ENCODE measurements at regions not wholly inside any gene's neighbourhood (a gene's known extent, or its start where the extent isn't known, plus 50 kb on each side); places are given as distances from the start of the nearest gene placed in this dataset.

DNA sequence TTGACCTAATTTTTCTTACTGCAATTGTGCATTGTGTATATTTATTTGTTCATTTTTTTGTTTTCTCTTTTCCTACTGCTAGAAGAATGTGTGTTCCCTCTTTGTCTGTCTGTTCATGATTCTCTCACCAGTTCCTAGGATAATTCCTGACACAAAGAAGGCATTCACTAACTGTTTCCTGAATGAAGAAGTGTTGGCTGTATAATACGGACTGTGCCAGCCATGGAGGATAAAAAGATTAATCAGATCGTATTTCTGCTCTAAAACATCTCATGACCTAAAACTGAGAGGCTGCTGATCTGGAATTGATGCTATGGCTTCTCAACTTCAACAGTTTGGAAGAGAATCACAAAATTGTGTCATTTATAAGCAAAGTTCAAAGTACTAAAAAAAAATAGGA, 563.1 kb upstream of the FRG1 start:
- H3K27me3 ChIP-seq (ENCODE audit: low read depth) = no peaks in the 10 kb centered on the region
- no peak overlapping the region for H3K4me3 ChIP-seq
- in situ Hi-C loops (cut with MboI; ENCODE audit: low sequenced_read_pairs) = no loop called here
- no peaks in the 10 kb centered on the region for H3K4me1 ChIP-seq
- H3K36me3 ChIP-seq (replicated peaks) = no peaks in the 10 kb centered on the region
- no peak for DNase-seq (ENCODE audit: low spot score in 2 of 2)
- no peaks in the 10 kb centered on the region for H3K9me3 ChIP-seq

DNA sequence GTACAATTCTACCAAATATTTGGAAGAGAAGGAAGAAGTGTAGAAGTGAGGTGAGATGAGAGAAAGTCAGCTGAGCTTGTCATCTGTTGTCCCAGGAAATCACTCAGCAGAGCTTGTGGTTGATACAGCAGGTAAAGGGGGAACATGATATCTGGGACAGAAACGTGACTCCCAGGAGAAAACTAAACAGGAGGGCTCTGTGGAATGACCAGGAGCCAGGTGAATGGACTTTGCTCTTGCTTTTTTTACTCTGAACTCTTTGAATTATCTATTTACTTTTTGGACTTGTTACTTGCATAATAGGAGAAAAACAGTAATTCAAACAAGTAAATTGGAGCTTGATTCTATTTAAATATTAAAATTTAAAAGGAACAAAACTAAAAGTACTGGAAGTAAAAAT, 555.6 kb upstream of the FRG1 start:
- Histone ChIP-seq H3K4me1 (no peaks in the 10 kb centered on the region), H3K36me3 (replicated peaks) (no peaks in the 10 kb centered on the region), H3K4me3 (no peak overlapping the region), H3K27me3 (ENCODE audit: low read depth) (no peaks in the 10 kb centered on the region), H3K9me3 (no peaks in the 10 kb centered on the region)
- no peak for DNase-seq (ENCODE audit: low spot score in 2 of 2)
- in situ Hi-C loops (cut with MboI; ENCODE audit: low sequenced_read_pairs) = no loop called here

DNA sequence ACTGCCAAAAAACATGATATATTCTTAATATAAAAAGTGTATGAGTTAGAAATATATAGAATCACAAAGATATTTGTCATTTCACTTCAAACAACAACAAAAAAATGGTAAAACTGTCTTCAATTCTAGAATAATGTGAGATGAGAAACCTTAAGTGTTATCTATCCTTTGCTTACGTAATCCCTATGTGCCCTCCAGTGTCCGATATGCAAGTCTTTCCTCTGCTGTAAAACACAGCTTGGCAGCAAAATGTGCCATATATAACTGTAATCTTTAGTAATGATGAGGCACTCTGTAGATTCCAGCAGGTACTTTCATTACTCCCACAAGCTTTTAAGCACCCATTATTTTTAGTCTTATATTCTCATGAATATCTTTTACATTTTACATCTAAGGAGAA, 555.1 kb upstream of the FRG1 start:
- Histone ChIP-seq H3K9me3 (no peaks in the 10 kb centered on the region), H3K4me1 (no peaks in the 10 kb centered on the region), H3K36me3 (replicated peaks) (no peaks in the 10 kb centered on the region), H3K27me3 (ENCODE audit: low read depth) (no peaks in the 10 kb centered on the region), H3K4me3 (no peak overlapping the region)
- in situ Hi-C loops (cut with MboI; ENCODE audit: low sequenced_read_pairs) = no loop called here
- no peak for DNase-seq (ENCODE audit: low spot score in 2 of 2)

DNA sequence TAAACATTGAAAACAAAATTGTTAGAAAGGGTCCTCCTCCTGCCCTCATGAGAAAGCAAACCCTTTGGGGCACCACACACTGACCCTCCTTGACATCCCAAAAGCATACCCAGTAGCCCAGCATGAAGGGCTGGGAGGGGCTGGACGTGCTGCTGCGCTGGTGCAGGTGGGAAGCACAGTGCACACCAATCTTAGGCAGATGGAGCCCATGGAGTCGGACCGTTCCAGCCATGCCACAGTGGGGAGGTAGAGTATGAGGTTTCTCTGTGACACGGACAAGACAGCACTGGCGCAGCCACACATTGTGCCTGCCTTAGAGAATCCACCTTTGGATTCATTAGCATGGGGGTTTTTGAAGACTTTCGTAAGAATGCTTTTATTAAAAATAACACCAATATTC, 544.2 kb upstream of the FRG1 start:
- no peaks in the 10 kb centered on the region for H3K36me3 ChIP-seq (replicated peaks)
- no peak for DNase-seq (ENCODE audit: low spot score in 2 of 2)
- no peaks in the 10 kb centered on the region for H3K9me3 ChIP-seq
- no peak overlapping the region for H3K4me3 ChIP-seq
- H3K4me1 ChIP-seq = no peaks in the 10 kb centered on the region
- in situ Hi-C loops (cut with MboI; ENCODE audit: low sequenced_read_pairs) = no loop called here
- H3K27me3 ChIP-seq (ENCODE audit: low read depth) = no peaks in the 10 kb centered on the region

DNA sequence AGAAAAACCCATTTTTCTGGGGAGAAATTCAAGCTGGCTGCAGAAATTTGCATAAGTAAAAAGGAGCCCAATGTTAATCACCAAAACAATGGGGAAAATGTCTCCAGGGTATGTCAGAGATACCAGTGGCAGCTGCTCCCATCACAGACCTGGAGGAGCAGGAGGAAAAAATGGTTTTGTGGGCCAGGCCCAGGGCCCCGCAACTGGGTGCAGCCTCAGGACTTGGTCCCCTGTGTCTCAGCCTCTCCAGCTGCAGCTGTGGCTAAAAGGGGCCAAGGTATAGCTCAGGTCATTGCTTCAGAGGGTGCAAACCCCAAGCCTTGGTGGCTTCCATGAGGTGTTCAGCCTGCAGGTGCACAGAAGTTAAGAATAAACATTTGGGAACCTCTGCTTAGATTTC, 536.4 kb upstream of the FRG1 start:
- Histone ChIP-seq H3K4me1 (no peaks in the 10 kb centered on the region), H3K4me3 (no peak overlapping the region), H3K36me3 (replicated peaks) (no peaks in the 10 kb centered on the region), H3K27me3 (ENCODE audit: low read depth) (no peaks in the 10 kb centered on the region), H3K9me3 (no peaks in the 10 kb centered on the region)
- in situ Hi-C loops (cut with MboI; ENCODE audit: low sequenced_read_pairs) = no loop called here
- DNase-seq (ENCODE audit: low spot score in 2 of 2) = no peak

- DNase-seq (ENCODE audit: low spot score in 2 of 2) = no peak
- Histone ChIP-seq H3K9me3 (no peaks in the 10 kb centered on the region), H3K27me3 (ENCODE audit: low read depth) (no peaks in the 10 kb centered on the region), H3K36me3 (replicated peaks) (no peaks in the 10 kb centered on the region), H3K4me3 (no peak overlapping the region), H3K4me1 (no peaks in the 10 kb centered on the region)
- in situ Hi-C loops (cut with MboI; ENCODE audit: low sequenced_read_pairs) = no loop called here
Observed at GRCh38 chr4:189409158-189409557, 531.5 kb upstream of the FRG1 start.

DNA sequence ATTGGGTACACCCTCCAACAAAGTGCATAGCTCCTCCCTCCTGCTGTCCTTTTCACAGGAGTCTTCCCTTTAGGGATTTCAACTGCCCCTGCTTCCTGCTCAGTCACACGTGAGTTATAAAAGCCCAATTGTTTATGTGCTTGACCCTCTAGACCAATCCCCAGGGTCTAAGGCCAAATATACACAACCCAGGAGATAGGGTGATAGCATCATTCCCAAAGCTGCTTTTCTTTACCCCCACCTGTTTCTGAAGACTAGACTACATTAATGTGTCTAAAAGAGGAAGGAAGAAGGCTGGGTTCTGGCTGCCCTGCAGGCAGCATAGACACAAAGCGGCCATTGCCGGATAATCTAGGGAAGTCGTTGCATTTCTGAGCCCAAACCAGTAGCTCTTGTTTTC, 526.7 kb upstream of the FRG1 start:
- Histone ChIP-seq H3K9me3 (peaks cover 3% of the 10 kb centered on the region; the same call in 1 of the 2 replicates), H3K27me3 (ENCODE audit: low read depth) (no peaks in the 10 kb centered on the region), H3K4me3 (no peak overlapping the region), H3K36me3 (replicated peaks) (no peaks in the 10 kb centered on the region), H3K4me1 (no peaks in the 10 kb centered on the region)
- DNase-seq (ENCODE audit: low spot score in 2 of 2) = no peak
- in situ Hi-C loops (cut with MboI; ENCODE audit: low sequenced_read_pairs) = no loop called here

DNA sequence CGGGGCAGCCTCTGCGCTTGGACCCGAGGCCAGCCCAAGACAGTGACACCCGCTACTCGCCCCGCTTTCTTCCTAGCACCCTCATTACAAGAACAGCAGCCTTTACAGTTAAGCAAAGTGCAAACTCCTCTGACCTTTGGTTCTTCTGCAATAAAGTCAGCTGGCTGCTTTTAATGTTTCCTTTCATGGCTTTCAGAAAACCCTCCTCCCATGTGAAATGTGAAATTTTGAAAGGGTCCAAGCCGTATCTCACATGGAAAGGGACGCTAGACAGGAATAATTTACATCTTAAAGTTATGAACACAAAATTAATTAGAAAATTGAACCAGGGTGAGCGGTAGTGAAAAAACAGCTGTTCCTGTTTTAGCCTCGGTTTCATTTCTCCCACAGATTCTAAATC, 520.1 kb upstream of the FRG1 start:
- DNase-seq (ENCODE audit: low spot score in 2 of 2) = no peak
- H3K9me3 ChIP-seq = peaks cover 3% of the 10 kb centered on the region
- no peaks in the 10 kb centered on the region for H3K27me3 ChIP-seq (ENCODE audit: low read depth)
- H3K36me3 ChIP-seq (replicated peaks) = no peaks in the 10 kb centered on the region
- in situ Hi-C loops (cut with MboI; ENCODE audit: low sequenced_read_pairs) = no loop called here
- H3K4me3 ChIP-seq = no peak overlapping the region
- no peaks in the 10 kb centered on the region for H3K4me1 ChIP-seq

GRCh38 chr4:189436207-189436606, 504.5 kb upstream of the FRG1 start:
- Histone ChIP-seq H3K36me3 (replicated peaks) (no peaks in the 10 kb centered on the region), H3K27me3 (ENCODE audit: low read depth) (no peaks in the 10 kb centered on the region), H3K9me3 (no peaks in the 10 kb centered on the region), H3K4me1 (no peaks in the 10 kb centered on the region), H3K4me3 (no peak overlapping the region)
- no peak for DNase-seq (ENCODE audit: low spot score in 2 of 2)
- in situ Hi-C loops (cut with MboI; ENCODE audit: low sequenced_read_pairs) = no loop called here

DNA sequence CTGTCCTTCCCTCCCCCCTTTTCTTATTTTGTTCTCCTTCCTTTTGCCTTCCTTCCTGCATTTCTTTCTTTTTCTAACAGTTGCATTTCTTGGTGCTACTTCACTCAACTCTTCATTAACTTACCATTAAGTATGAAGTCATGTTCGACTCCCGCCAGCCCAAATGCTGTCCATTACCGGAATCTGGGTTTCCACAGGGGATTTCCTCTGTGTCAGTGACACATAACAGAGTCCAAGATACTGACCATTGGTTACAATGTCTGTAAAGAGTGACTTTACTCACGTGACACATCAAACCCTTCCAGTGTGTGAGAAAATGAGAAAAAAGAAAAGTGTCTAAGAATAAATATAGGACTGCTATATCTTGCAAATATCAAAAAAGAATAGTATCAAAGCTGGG, 500.0 kb upstream of the FRG1 start:
- H3K27me3 ChIP-seq (ENCODE audit: low read depth) = no peaks in the 10 kb centered on the region
- no peaks in the 10 kb centered on the region for H3K9me3 ChIP-seq
- H3K4me3 ChIP-seq = no peak overlapping the region
- no peaks in the 10 kb centered on the region for H3K36me3 ChIP-seq (replicated peaks)
- no peak for DNase-seq (ENCODE audit: low spot score in 2 of 2)
- in situ Hi-C loops (cut with MboI; ENCODE audit: low sequenced_read_pairs) = no loop called here
- H3K4me1 ChIP-seq = no peaks in the 10 kb centered on the region

DNA sequence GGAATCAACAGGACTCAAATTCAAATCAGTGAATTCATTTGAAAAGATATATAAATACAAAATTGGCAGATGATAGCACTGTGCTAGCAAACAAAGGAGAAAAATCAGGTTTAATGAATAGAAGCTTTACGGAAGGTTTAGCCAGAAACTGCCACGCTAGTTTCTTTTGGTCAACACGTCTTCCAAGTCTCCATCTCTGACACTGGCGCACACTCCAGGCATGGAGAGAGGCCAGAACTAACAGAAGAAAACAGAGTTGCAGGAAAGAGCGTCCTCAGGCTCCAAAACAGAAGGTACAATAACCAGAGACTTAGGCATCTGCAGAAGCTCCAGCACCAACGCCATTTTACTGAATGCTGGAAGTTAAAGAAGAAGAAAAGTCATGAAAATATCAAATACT, 497.3 kb upstream of the FRG1 start:
- in situ Hi-C loops (cut with MboI; ENCODE audit: low sequenced_read_pairs) = no loop called here
- Histone ChIP-seq H3K4me1 (no peaks in the 10 kb centered on the region), H3K27me3 (ENCODE audit: low read depth) (no peaks in the 10 kb centered on the region), H3K4me3 (no peak overlapping the region), H3K9me3 (no peaks in the 10 kb centered on the region), H3K36me3 (replicated peaks) (no peaks in the 10 kb centered on the region)
- DNase-seq (ENCODE audit: low spot score in 2 of 2) = no peak

DNA sequence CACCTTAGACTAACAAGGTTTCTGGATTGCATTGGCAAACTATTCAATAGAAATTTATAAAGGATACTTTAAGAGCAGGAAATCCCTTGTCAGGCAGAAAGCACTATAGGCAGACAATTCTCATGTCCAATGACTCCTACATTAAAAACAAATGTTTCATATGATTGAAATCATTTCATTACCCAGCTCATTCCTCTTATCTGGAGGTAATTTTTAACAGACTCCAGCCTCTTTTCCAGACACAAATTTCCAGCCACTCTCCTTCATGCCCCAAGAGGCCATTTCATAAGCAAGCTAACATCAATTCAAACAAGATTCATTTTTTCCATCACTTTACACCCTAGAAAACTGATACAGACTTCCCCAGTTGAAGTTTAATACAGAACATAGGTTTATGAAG, 495.1 kb upstream of the FRG1 start:
- no peaks in the 10 kb centered on the region for H3K36me3 ChIP-seq (replicated peaks)
- no peaks in the 10 kb centered on the region for H3K4me1 ChIP-seq
- H3K27me3 ChIP-seq (ENCODE audit: low read depth) = no peaks in the 10 kb centered on the region
- in situ Hi-C loops (cut with MboI; ENCODE audit: low sequenced_read_pairs) = no loop called here
- no peak for DNase-seq (ENCODE audit: low spot score in 2 of 2)
- H3K4me3 ChIP-seq = no peak overlapping the region
- no peaks in the 10 kb centered on the region for H3K9me3 ChIP-seq

- in situ Hi-C loops (cut with MboI; ENCODE audit: low sequenced_read_pairs) = no loop called here
- Histone ChIP-seq H3K4me3 (no peak overlapping the region), H3K4me1 (no peaks in the 10 kb centered on the region), H3K36me3 (replicated peaks) (no peaks in the 10 kb centered on the region), H3K27me3 (ENCODE audit: low read depth) (no peaks in the 10 kb centered on the region), H3K9me3 (no peaks in the 10 kb centered on the region)
- no peak for DNase-seq (ENCODE audit: low spot score in 2 of 2)
Observed at GRCh38 chr4:189463734-189464133, 476.9 kb upstream of the FRG1 start.

GRCh38 chr4:189494407-189494806, 446.3 kb upstream of the FRG1 start:
- in situ Hi-C loops (cut with MboI; ENCODE audit: low sequenced_read_pairs) = no loop called here

GRCh38 chr4:189497516-189497915, 443.2 kb upstream of the FRG1 start:
- H3K9me3 ChIP-seq = no peaks in the 10 kb centered on the region
- no peaks in the 10 kb centered on the region for H3K4me1 ChIP-seq
- no peaks in the 10 kb centered on the region for H3K27me3 ChIP-seq (ENCODE audit: low read depth)
- no peak for DNase-seq (ENCODE audit: low spot score in 2 of 2)
- no peaks in the 10 kb centered on the region for H3K36me3 ChIP-seq (replicated peaks)
- no peak overlapping the region for H3K4me3 ChIP-seq
- in situ Hi-C loops (cut with MboI; ENCODE audit: low sequenced_read_pairs) = no loop called here

More at GRCh38 chr4:189494407-189494806, 446.3 kb upstream of the FRG1 start:
- H3K4me3 ChIP-seq = no peak overlapping the region
- no peaks in the 10 kb centered on the region for H3K36me3 ChIP-seq (replicated peaks)
- DNase-seq (ENCODE audit: low spot score in 2 of 2) = no peak
- no peaks in the 10 kb centered on the region for H3K4me1 ChIP-seq
- H3K27me3 ChIP-seq (ENCODE audit: low read depth) = no peaks in the 10 kb centered on the region
- no peaks in the 10 kb centered on the region for H3K9me3 ChIP-seq
